Renal cortex interstitium (tissue), 11 donors: ENCODE measurements at regions not wholly inside any gene's neighbourhood (a gene's known extent, or its start where the extent isn't known, plus 50 kb on each side); places are given as distances from the start of the nearest gene placed in this dataset.
A peak's percentile ranks its signal among the peaks of the same experiment; 100 is the strongest.
"Not testable (repeated sequence)": the region's sequence is repeated elsewhere in the genome, so short reads cannot be mapped to it uniquely, and the experiment has no call there.

Source experiments
- DNase-seq, 11 donors: peaks; one replicate each; pipeline ENCODE4 v3.0.0-alpha.2; 2013; ENCODE audit warnings: low read depth in 9 of 11, low spot score in 4 of 11; ENCODE audit errors: extremely low read depth in 1 of 11

DNA sequence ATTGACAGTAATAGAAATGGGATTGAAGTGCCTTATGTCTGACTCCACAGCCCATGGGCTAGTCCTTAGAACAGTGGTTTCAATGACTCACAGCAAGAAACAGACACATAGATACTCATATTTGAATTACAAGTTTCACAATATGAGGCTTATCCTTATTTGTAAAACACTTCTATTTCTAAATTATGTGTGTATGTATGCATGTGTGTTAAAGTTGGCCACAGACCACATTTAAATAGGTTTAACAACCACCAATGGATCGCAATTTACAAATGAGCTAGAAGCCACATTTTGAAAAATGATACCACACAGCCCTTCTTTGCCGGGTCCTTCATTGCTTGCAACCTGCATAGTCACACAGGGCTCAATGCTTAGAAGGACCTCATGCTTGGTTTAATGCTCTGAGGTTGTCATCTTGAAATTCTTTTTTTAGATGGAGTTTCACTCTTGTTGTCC, 157.8 kb upstream of the PREP start:
- no peak for DNase-seq

DNA sequence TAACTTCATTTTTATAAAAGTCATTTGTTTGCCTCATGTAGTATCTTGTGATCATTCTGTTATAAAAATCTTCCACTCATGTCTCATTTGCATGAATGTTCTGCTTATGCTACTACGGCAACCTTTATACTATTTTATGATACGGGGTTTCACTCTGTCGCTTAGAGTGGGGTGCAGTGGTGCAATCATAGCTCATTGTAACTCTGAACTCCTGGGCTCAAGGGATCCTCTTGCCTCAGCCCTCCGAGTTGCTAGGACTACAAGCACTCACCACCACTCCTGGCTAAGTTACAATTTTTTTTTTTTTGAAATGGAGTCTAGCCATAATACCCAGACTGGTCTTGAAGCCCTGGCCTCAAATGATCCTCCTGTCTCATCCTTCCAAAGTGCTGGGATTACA, 154.4 kb upstream of the PREP start:
- DNase-seq: no peak

- no peak for DNase-seq
Measured at GRCh38 chr6:105553171-105553570, 150.3 kb upstream of the PREP start.

DNA sequence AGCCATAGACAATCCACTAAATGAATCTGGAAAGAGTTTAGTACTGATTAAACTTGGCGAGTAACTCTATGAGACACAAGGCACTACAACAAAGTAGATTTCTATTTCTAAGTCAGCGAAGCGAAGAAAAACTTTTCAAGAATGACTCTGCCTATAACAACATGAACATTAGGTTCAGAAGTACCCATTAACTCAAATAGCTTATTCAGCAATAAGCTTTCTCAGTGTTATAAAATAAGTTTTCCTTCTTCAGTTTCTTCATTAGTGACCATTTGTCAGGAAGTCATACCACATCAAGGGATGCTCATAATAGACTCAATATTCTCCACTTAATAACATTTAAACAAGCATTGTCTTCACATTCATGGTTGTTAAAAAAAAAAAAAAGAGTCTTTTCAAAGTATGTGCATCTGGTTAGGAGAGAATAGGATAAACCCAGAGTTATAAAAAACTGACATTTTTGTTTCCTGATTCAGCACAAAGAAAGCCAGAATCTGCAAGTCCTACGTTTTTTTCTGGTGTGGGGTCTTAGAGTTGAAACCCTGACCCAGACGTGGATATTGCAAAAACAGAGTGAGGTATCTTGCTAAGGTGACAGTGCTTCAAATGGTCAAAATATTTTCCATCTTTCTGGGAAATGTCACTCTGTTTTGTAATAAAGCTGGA, 148.2 kb upstream of the PREP start:
- DNase-seq: no peak

GRCh38 chr6:105546754-105547153, 143.9 kb upstream of the PREP start:
- DNase-seq: no peak

DNA sequence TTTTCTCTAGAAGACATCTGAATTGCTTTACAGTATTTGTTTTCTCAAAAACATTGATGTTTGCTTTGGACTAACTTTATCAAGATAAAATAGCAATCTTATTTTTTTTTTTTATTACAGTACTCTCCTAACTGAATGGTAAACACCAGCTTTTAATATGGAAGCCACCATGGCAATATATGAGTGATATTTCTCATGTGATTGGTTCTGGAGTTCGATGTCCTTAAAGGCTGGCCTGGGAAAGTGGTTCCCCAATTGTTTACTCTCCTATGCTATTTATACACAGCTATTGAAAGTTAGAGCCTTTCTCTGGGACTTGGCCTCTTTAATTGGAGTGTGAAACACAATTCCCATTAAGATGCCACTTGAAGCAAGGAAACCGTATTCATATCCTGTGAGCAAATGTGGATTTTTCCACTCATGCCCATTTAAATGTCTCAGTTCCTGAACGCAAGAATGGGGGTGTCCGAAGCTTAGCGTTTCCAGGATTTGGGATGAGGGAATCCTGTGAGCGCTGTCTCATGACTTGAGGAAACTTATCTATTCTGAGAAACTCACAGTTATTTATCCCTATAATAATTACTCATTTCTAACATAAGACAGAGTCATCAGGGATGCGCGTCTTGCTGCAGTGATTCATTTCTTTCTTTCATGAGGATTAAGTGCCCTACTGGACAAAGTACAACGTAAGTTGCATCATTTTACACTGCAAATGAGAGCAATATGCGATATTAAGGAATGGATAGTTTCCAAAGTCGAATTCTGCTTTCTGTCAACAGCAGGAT, 143.3 kb upstream of the PREP start:
- no peak for DNase-seq

- DNase-seq: no peak
Measured at GRCh38 chr6:105545228-105545920, 142.5 kb upstream of the PREP start.

DNA sequence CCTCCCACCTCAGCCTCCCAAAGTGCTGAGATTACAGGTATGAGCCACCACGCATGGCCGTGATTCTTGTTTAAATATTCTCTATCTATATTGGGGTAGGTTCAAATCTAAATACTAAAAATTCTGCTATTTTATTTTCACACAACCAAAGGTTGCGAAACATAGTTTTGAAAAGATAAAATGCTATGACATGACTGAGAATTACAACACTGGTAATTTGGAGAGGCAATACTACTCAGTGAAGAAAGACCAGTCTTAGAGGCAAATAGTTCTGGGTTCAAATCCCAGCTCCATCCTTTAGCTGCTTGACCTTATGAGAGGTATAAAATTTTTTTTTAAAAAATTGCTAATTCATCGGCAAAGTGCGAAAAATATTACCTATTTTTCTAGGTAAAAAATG, 137.0 kb upstream of the PREP start:
- no peak for DNase-seq

GRCh38 chr6:105537981-105538578, 135.2 kb upstream of the PREP start:
- no peak for DNase-seq

GRCh38 chr6:105536961-105537360, 134.1 kb upstream of the PREP start:
- DNase-seq: no peak

GRCh38 chr6:105533301-105533700, 130.4 kb upstream of the PREP start:
- DNase-seq: no peak

GRCh38 chr6:105526225-105526872, 123.5 kb upstream of the PREP start:
- DNase-seq: no peak

DNA sequence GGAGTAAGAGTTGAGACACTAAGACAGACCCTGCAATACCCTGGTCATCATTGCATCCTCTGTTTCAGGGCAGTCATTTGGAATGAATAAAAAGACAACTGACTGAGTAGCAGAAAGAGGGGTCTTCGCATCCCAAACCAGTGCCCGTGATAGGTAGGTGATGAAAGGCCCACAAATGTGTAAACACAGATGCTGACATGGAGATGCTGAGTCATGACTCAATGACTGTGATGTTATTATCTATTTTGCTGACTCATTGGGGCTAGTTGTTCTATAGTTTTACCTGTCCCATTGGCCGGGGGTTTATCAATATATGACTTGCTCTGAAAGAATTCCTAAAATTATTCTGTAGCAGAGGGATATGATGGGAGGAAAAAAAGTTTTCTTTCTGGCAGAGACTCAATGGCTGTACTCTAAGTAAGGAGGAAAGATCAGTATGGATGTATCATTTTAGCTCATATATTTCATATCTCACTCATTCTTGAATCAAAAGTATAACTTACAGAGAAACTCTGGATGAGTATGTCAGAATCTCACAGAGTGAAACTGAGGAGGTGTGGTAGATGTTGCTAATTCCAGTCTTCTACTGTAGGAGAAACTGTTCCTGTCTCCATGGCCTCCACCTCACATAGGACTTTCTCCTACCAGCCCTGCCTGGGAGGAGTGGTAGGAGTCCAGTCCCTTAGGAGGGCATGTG, 119.9 kb upstream of the PREP start:
- DNase-seq: no peak

GRCh38 chr6:105519954-105520353, 117.1 kb upstream of the PREP start:
- DNase-seq: no peak

DNA sequence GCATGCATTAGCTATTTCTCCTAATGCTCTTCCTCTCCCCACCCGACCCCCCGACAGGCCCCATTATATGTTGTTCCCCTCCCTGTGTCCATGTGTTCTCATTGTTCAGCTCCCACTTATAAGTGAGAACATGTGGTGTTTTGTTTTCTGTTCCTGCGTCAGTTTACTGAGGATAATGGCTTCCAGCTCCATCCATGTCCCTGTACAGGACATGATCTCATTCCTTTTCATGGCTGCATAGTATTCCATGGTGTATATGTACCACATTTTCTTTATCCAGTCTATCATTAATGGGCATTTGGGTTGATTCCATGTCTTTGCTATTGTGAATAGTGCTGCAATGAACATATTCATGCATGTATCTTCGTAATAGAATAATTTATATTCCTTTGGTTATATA, 116.1 kb upstream of the PREP start:
- DNase-seq: not testable (repeated sequence)

GRCh38 chr6:105515054-105515453, 112.2 kb upstream of the PREP start:
- no peak for DNase-seq

- DNase-seq: peak in 1 of 11 donors; percentile 9
Measured at GRCh38 chr6:105514306-105514705, 111.4 kb upstream of the PREP start.

DNA sequence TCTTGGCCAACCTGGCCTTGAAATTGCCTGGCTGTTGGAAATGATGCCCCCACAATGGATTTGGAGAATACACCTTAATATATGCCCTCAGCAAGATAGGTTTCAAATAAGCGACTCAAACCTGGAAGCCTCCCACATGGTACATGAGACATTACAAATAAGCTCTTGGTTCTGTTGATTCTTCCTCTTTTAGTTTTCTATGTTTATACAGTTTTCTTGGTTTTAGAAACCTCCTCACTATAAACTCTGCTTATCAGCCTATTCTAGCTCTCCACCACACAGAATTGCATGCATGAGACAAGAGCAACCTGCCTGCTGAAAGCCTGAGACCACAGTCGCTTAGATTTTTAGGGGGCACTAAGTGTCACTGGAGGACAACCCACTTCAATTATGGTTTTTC, 108.8 kb upstream of the PREP start:
- no peak for DNase-seq

GRCh38 chr6:105510746-105511145, 107.9 kb upstream of the PREP start:
- no peak for DNase-seq
